HG03558 (cell line): ENCODE measurements at regions not wholly inside any gene's neighbourhood (a gene's known extent, or its start where the extent isn't known, plus 50 kb on each side); places are given as distances from the start of the nearest gene placed in this dataset.

ENCODE experiments used
- ATAC-seq: cut with Tn5 transposase; IDR thresholded peaks from one replicate; pipeline ENCODE4 v1.9.1; 2021; ENCODE audit warnings: moderate number of reproducible peaks; ENCODE audit not compliant: unreplicated experiment; ENCODE audit errors: extremely low read depth

DNA sequence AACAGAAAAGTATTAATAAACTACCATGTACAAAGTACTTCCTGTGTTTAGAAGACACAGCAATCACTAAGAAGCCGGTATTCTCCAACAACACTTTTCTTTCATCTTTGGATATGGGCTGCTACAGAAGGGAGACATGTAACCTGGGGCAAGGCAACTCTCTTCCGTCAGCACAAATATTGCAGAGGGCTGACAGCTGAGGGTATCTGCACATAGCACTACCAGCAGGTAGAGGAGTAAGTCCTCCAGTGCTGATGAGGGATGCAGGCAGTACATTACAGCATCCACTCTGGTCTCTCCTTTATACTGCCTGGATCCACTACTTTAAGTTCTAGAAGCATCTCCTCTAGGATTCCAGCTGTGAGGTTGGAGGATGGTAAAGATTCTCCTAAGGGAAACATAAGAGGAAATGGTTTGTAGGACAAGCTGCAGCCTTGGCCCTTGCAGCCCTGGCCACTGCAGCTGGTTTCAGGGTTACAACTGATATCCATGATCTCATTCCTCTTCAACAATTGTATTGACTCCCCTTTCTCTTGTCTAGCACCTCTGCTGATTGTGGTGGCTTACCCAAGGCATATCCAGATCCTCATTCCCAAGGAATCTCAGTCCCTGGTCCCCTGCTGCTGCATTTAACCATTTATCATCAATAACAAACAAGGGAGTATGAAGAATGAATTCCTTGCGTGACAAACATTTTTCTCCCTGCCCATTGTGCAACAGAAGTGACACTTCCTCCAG lies 110.7 kb upstream of the ADGRF1 start:
- ATAC-seq = no peak

DNA sequence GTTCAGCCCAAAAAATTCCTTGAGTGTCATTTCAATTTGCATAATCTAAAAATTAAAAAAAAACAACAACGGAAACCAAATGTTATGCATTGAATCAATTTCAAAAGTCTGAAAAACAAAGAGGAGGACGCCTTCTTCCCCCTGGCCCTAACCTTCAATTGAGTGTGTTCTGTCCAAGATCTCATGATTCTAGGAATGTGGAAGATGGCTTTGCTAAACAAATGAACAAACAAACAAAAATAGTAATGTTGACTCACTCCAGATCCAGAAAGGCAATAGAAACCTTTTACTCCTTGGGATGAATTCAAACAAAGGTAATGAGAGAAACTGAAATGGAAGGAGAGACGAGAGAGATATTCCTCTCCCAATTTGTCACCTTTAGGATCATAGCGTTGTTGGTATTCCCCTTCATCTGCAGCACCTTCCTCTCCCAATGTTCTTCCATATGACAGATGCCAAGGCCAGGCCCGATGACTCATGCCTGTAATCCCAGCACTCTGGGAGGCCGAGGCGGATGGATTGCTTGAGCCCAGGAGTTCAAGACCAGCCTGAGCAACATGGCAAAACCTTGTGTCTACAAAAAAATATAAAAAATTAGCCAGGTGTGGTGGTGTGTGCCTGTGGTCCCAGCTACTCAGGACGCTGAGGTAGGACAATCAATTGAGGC lies 109.2 kb upstream of the ADGRF1 start:
- ATAC-seq = no peak

DNA sequence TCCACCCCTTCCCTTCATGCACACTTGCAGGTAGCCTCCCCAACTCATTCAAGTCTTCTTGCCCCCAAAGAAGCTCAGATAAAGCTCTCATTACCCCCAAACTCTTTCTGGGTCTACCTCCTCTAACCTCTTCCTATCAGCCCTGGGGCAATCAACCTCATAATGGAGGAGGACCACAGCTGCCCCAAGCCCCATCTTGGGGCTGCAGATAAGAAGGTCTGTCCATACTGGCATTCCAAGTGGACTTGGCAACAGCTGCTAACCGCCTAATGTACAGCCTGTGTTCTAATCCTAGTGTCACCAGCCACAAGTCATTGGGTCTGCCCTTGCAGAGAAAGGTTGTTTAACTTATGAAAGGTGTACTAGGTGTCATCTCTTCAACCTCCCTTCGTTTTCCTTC lies 107.4 kb upstream of the ADGRF1 start:
- ATAC-seq = no peak

DNA sequence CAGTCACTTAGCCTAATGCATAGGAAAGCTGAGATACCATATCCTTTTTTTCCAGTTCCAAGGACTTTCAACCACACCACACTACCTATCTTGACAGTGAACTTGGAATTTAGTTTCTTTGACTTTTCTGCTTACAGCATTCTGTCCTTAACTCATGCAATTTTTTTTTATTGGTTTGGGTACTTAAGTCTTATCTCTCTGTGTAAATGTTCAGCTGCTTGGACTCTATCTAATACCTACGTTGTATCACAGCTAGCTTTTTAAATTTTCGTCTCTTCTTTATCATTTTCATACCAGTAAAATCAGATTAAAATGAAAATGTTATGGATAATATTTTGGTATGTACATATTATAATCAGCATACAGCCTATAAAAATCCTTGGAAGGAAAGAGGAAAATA lies 106.9 kb upstream of the ADGRF1 start:
- no peak for ATAC-seq

DNA sequence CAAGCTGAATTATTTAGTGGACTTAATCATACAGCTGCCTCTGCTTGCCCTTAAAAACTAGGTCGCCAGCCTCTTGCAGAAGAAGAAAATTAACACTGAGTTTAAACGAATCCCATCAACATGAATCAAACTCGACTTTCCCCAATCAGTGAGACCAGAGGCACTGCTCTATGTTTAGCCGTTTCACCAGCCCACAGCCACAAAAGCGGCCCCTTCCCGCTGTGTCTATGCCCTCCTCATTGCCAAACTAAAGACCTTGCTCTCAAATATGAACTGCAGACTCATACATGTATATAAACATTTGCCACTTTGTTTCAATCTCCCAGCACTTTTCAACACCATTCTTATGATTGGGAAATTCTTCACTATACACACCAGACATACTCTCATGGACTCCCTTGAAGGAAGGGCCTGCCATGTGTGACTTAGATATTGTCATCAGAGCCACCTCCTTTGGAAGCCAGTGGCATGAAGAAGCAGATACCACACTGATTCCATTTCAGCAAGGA lies 105.8 kb upstream of the ADGRF1 start:
- ATAC-seq = no peak

DNA sequence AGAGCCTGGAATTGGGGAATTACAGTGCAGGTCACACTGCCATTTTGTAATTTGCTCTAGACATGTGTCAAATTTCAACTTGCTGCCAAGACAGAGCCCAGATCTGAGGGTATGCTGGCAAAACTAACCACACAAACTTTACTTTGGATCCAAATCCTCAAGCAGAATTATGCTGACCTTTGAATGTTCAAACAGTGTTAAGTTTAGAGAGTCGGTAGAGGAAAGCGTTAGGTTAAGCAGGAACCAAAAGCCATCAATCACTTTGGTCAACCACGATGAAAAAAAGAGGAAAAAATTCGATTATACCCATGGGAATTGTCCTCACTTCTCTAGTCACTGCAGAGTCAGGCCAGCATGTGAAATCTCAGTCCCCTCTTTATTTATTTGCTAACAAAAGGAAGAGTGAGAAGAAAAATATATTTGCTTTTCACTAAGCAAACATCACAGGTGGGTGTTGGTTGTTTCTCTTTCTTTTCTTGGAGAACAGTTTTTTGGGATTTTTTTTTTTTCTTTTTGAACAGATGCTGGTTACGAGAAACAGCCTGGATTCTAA lies 105.1 kb upstream of the ADGRF1 start:
- ATAC-seq = no peak

DNA sequence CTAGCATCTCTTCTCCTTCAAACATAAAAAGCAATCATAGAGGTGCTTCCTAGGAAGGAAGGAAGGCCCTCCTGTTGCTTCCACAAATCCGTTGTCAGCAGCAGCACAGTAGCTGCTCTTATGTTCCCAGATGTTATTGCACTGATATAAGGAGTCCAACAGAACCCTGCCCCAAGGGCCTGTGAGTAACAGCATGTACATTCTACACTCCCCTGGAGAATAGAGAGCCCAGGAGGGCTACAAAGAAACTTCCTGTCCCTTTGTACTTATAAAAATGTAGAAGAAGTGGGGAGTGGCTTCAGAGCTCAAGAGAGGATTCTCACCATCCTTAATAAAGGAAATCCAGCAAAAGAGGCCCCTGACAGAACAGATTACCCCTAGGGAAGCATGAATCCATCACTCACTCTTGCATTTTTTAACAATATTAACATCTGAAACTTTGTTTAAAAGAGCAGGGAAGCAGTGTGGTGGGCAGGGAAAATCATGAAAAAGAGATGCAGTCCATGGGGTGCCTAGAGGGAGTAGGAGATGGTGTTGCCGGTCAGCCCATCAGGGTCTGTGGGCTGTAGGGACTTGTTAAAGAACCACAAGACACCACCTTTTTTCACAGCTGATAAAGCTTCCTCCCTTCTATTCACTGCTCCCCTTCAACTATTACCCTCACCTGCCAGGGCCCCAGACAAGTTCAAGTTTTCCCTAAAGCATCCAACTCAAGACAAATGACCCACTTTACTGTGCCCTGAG lies 104.5 kb upstream of the ADGRF1 start:
- no peak for ATAC-seq

DNA sequence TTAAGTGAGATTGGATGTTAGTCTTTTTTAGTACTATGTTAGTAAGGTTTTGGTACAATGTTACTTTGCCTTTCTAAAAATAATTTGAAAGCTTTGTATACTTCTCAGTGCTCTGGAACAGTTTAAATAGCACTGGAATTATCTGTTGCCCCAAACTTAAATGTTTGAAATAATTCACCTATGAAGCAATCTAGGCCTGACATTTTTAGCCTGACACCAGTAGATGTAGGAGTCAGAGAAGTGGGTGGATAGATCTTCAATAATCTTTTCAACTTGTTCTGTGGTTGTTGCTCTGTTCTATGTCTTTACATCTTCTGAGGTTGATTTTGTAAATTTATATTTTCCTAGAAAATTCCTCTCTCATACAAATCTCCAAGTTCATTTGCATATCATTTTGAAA lies 103.1 kb upstream of the ADGRF1 start:
- ATAC-seq = no peak

DNA sequence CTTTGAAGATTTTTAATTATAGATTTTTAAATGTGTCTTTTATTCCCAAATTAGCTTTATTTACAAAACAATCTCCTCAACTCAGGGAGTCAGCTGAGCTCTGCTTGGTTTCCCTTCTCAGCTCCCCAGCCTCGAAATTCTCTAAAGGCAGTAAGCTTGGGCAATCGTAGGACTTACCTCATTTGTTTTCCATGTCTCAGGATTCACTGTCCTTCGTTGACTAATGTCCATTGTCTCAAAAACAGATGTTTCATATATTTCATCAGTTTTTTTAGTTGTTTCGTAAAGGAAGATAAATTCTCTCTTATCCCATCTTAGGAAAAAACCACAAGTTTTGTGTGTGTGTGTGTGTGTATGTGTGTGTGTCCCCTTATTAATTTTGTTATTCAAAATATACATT lies 102.2 kb upstream of the ADGRF1 start:
- ATAC-seq = no peak

DNA sequence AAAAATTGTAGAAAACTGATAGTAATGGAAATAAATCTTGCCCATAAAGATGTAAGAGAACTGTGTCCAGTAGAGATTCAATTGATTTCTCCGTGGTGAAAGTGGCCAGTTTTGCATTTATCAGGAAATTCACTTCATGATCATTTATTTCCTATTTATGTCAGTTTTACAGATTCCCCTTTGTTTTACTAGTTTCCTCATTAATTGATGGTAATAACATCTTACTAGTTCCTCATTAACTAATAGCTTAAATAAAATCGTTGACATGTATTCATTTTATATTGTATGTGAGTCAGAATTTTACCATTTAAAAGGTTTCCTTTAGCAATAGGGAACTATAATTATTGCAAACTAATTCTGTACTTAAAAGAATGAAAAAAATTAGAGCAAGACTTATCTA lies 99.8 kb upstream of the ADGRF1 start:
- no peak for ATAC-seq

DNA sequence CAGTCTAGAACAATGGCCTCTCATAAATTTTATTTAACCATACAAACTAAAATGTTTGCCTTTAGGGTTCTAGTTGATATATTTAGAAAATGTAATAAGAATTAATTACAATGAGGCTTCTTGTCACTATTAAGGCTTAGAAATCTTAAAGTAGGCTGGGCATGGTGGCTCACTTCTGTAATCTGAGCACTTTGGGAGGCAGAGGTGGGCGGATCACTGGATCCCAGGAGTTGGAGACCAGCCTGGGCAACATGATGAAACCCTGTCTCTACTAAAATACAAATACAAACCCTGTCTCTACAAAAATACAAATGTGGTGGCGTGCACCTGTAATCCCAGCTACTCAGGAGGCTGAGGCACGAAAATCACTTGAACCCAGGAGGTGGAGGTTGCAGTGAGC lies 99.0 kb upstream of the ADGRF1 start:
- ATAC-seq = no peak

DNA sequence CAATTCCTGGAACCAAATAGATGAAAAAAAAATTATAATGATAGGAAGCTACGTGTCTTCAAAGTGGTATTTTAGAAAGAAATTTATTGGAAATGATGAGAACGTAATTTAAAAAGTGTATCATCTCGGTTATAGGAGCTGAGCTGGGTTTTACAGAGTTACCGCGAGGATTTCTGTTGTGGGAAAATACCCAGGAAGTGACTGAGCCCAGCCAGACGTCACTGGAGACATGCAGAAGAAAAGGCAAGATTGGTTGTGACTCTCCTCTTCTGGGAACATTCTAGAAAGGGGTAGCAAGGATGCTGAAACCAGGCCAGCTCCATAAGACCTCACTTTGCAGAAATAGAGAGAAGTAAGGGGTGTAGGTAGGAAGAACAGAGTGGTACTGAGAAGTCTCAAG lies 95.9 kb upstream of the ADGRF1 start:
- no peak for ATAC-seq

DNA sequence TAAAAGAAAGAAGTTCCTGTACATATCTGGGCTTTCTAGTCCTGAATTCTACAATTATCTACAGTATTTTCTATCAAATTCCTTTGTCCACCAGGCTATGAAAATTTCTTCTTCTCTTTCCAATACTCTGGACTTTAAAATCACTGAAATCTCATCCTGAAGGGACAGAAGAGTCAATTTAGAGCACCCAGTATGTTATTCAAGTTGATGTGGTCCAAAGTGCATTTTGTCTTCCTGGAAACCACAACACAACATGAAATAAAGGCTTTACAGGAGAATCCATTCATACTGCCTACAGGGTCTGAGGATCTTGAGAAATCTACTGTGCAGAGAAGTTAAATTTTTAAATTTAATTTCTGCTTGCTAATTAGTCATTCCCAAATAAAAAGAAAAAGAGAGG lies 94.9 kb upstream of the ADGRF1 start:
- no peak for ATAC-seq

DNA sequence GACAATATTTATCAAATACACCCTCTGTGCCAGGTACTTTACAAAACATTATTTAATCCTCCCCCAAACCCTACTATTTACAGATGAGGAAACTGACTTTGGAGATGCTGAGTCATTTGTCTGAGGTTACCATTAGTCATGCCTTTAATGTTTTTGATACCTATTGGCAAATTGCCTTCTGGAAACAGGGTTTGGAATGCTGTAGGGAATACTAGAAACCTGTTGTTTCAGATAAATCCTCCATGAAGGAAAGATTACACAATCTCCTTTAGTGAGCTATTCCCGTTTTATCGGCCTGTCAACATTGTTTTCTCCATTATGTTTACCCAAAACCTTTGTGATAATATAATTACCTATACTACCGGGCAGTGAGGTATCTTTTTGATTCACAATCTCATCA lies 93.6 kb upstream of the ADGRF1 start:
- no peak for ATAC-seq

DNA sequence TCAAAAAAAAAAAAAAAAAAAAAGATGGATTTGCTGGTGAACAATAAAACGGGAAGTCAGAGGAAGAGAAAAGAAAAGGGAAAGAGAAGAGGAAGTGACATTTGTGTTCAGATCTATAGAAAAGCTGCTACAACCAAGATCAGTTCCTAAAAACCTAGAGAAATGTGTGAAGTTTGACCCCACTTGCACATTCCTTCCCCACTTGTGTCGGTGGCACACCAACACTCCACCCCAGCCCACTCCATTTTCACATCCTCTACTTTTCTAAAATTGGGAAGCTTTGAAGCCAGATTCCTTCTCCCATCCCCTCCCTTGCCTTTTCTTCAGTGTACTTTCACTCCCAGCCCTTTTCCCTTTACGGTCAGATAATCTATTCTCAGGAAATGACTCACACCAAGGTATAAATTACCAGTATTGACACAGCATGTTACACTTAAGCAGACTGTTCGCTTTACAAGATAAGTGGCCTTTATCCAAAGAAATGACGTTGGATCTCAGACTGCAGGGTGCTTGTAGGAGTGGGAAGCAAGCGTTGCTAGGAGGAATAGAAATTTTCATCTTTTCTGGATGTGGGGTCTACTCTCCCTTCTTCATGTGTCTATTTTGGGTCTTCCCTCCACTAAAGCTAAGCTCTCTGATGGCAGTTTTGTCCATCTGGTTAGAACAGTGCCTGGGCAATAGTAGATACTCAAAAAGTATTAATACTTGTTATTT lies 92.5 kb upstream of the ADGRF1 start:
- no peak for ATAC-seq

DNA sequence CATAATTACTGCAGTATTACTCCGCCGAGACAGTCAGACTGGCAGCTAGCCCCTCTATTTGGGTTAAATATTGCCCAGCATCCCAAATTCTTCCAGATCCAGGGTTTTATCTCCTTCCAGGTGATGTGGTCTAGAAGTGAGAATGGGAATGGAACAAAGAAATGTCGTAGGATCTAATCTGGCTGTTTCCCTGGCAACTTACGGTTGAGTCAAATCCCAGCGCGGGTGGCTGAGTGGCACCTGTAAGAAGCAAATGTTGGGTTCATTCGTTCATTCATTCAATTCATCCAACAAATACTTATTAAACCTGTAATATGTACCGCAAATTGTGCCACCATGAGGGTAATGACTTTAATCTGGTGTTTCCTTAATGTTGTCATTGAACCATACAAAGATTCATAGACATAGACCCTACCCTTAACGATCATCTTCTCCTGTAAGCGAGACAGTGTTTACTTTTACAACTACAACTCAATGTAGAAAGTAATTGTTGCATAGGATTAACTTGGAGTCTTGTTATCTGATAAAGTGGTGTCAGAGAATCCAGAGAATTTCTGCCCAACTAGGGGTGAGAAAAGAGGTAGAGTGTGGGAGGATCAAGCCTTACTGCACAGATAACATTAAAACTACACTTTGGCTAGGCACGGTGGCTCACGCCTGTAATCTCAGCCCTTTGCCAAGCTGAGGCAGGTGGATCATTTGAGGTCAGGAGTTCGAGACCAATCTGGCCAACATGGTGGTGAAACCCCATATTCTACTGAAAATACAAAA lies 91.3 kb upstream of the ADGRF1 start:
- ATAC-seq = no peak

DNA sequence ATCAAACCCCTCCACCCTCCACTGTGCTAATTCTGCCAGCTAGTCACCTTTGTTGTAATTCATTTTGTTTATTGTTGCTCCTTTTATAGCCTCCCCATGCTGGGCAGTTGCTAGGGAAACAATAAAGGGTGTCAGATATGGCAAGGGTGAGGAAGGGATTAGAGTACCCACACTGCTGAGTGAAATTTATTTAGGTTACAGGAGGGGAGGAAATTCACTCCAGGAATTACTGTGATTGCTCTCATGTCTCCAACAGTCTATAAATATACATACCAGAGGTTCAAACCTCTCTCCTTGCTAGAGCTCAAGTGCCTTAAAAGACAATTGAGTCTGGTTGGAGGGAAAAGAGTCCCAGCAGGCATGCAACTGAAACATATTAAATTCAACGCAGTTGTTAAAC lies 90.6 kb upstream of the ADGRF1 start:
- no peak for ATAC-seq

DNA sequence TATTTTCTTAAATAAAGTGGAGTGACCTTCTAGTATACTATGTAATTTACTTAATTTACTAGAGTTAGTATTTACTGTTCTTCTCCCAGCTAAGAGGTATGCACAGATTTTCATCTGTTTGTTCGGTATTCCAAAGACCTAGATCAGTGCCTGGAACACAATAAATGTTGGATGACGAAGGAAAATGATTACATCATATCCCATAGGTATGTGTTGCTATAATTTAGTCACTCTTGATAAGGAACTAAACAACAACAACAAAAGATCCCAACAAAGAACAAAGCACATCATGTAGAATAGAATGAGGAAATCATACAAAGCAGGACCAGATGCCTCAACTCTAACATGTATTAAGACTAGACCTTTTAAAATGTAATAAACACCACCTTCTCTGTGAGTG lies 89.6 kb upstream of the ADGRF1 start:
- ATAC-seq = no peak

DNA sequence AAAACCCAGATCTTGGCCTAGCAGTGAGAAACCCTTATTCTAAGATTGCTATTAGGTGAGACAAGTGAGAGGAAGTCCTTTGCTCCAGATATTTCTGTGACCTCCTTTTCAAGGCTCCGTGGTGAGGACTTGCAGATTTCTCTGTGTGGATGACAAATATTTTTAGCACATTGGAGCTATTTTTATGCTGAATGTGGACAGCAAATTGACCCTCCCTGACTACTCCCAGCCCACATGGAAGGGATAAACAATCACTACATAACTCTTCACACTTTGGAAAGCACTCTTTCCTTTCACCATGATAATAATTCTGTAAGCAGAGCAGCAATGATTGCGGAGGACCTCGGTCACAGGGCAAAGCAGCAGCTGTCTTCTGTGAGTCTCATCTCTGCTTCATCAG lies 88.0 kb upstream of the ADGRF1 start:
- ATAC-seq = no peak

DNA sequence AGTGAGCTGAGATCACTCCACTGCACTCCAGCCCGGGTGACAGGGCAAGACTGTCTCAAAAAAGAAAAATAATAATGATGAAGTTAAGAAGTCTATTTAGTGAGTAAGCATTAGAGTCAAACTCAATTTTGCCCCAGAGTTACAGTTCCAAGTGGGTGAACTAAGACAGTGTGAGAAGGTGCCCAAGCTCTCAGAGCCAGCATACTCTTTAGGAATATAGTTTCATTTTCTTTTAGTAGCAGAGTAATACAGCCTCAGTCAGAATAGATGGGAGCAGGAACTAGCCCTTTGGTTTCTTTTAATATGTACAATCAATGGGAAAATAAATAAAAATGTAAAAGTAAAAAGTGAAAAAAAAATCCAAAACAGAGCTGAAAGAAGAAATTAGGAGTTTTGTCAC lies 87.0 kb upstream of the ADGRF1 start:
- ATAC-seq = no peak
